Ascending aorta (tissue), 2 donors: ENCODE measurements at regions not wholly inside any gene's neighbourhood (a gene's known extent, or its start where the extent isn't known, plus 50 kb on each side); places are given as distances from the start of the nearest gene placed in this dataset.

Experiments
- DNase-seq, 2 donors: peaks; one replicate each; pipeline ENCODE4 v3.0.0-alpha.2; 2019; ENCODE audit warnings: low spot score in 2 of 2
- H3K27ac ChIP-seq, 2 donors: fragments of 200-600 bp; sonication (generic); one replicate each; pipeline ENCODE4 v1.5.1; 2016 to 2017; ENCODE audit warnings: mild to moderate bottlenecking in 1 of 2
- H3K27me3 ChIP-seq: fragments of 200-600 bp; sonication (generic); one replicate; pipeline ENCODE4 v1.5.1; 2017
- H3K36me3 ChIP-seq, 2 donors: fragments of 200-600 bp; sonication (generic); one replicate each; pipeline ENCODE4 v1.5.1; 2016
- H3K4me1 ChIP-seq, 2 donors: fragments of 200-600 bp; sonication (generic); one replicate each; pipeline ENCODE4 v1.5.1; 2016 to 2017; ENCODE audit warnings: mild to moderate bottlenecking in 1 of 2
- H3K4me3 ChIP-seq, 2 donors: fragments of 200-600 bp; sonication (generic); one replicate each; pipeline ENCODE4 v1.5.1; 2016 to 2017; ENCODE audit warnings: mild to moderate bottlenecking in 1 of 2
- H3K9me3 ChIP-seq, 2 donors: fragments of 200-600 bp; sonication (generic); one replicate each; pipeline ENCODE4 v1.5.1; 2016
- intact Hi-C: fragments of 100-400 bp; cut with DNase I; formaldehyde crosslinking; loops from one replicate; pipeline ENCODE4 v1.15.1; 2023
- TF ChIP-seq, protein P1 (sequence below), 3 experiments: fragments of 200-600 bp in 2 of 3; fragments of 450-650 bp in 1 of 3; sonication (generic) in 2 of 3; IDR thresholded peaks; one replicate each; pipeline ENCODE4 v1.5.1; 2016 to 2019; ENCODE audit warnings: antibody characterized with exemption in 3 of 3, mild to moderate bottlenecking in 1 of 3, moderate library complexity in 1 of 3

- Histone ChIP-seq H3K27ac (no peak overlapping the region), H3K27me3 (no peaks in the 10 kb centered on the region), H3K36me3 (no peaks in the 10 kb centered on the region), H3K4me3 (no peak overlapping the region), H3K9me3 (no peaks in the 10 kb centered on the region), H3K4me1 (no peaks in the 10 kb centered on the region)
- DNase-seq, result peak in 1 of 2 donors; percentile 74
- TF ChIP-seq, protein P1, sequence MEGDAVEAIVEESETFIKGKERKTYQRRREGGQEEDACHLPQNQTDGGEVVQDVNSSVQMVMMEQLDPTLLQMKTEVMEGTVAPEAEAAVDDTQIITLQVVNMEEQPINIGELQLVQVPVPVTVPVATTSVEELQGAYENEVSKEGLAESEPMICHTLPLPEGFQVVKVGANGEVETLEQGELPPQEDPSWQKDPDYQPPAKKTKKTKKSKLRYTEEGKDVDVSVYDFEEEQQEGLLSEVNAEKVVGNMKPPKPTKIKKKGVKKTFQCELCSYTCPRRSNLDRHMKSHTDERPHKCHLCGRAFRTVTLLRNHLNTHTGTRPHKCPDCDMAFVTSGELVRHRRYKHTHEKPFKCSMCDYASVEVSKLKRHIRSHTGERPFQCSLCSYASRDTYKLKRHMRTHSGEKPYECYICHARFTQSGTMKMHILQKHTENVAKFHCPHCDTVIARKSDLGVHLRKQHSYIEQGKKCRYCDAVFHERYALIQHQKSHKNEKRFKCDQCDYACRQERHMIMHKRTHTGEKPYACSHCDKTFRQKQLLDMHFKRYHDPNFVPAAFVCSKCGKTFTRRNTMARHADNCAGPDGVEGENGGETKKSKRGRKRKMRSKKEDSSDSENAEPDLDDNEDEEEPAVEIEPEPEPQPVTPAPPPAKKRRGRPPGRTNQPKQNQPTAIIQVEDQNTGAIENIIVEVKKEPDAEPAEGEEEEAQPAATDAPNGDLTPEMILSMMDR (IDR thresholded peaks at IDR 0.05), result no peak
- intact Hi-C loops, result no loop called here
Measured at GRCh38 chr1:234778221-234779159, 168.5 kb upstream of the IRF2BP2 start.

DNA sequence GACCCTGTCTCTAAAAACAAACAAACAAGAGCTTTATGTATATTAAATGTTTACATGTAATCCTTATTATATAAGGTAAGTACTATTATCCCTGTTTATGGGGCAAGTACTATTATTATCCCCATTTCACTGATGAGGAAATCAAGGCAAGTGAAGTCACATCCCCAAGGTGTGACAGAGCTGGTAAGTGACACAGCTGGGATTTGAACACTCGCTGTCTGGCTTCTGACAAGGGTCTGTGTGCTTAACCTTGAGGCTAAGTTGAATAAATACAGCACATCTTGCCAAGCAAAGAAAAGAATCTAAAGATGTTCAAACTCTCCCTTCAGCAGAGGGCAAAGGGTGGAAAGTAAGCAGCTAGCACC lies 167.9 kb upstream of the IRF2BP2 start:
- DNase-seq, result no peak
- H3K4me3 ChIP-seq, result no peak overlapping the region
- no peak overlapping the region for H3K27ac ChIP-seq
- peaks cover 0 to under 1% of the 10 kb centered on the region in 2 donors for H3K4me1 ChIP-seq
- intact Hi-C loops, result no loop called here
- H3K9me3 ChIP-seq, result no peaks in the 10 kb centered on the region
- H3K27me3 ChIP-seq, result no peaks in the 10 kb centered on the region
- TF ChIP-seq, protein P1 (IDR thresholded peaks at IDR 0.05), result no peak
- H3K36me3 ChIP-seq, result no peaks in the 10 kb centered on the region

DNA sequence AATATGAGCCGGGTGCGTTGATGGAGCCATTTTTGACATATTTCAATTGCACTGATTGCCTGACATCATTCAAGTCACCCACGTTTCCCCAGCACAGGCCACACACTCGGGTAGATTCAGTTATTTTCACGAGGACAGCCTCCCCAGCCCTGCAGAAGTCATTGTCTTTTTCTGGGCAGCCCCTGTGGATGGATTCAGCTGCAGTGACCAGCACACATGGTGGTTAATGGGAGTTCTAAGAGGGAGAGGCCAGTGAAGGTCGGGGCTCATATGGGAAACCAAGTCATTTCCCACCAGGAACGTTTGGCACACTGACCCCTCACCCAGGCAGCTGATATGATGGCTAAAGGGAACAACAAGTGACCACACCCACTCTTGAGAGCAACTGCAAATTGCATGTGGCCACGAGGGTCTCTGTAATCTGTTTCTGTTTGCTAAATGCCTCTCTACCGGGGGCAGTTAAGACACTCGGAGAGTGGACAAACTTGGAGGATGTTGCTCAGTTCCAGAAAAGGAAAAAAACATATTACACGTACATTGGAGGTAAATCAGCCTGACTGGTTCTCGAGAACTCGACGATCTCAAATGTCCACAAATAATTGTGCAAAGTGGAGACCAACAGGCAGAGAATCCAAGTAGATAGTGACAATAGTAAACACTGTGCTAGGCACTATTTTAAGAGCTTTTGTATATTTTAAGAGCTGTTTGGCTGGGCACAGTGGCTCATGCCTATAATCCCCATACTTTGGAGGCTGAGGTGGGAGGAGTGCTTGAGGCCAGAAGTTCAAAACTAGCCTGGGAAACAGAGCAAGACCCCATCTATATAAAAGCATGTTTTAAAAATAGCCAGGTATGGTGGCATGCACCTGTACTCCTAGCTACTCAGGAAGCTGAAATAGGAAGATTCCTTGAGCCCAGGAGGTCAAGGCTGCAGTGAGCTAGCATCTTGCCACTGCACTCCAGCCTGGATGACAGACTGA lies 167.2 kb upstream of the IRF2BP2 start:
- H3K4me1 ChIP-seq, result peaks cover 0 to 4% of the 10 kb centered on the region in 2 donors
- H3K4me3 ChIP-seq, result no peak overlapping the region
- DNase-seq, result peak in 1 of 2 donors; percentile 66
- no peaks in the 10 kb centered on the region for H3K27me3 ChIP-seq
- H3K27ac ChIP-seq, result no peak overlapping the region
- H3K36me3 ChIP-seq, result no peaks in the 10 kb centered on the region
- intact Hi-C loops, result no loop called here
- H3K9me3 ChIP-seq, result no peaks in the 10 kb centered on the region
- TF ChIP-seq, protein P1 (IDR thresholded peaks at IDR 0.05), result no peak

GRCh38 chr1:234776256-234776875 lies 166.4 kb upstream of the IRF2BP2 start:
- no peaks in the 10 kb centered on the region for H3K9me3 ChIP-seq
- intact Hi-C loops, result no loop called here
- no peaks in the 10 kb centered on the region for H3K36me3 ChIP-seq
- H3K4me1 ChIP-seq, result peaks cover 0 to 12% of the 10 kb centered on the region in 2 donors
- TF ChIP-seq, protein P1 (IDR thresholded peaks at IDR 0.05), result no peak
- no peaks in the 10 kb centered on the region for H3K27me3 ChIP-seq
- H3K27ac ChIP-seq, result no peak overlapping the region
- DNase-seq, result peak in 1 of 2 donors; percentile 64
- H3K4me3 ChIP-seq, result no peak overlapping the region

GRCh38 chr1:234775477-234776246 lies 165.7 kb upstream of the IRF2BP2 start:
- no peak for DNase-seq
- Histone ChIP-seq H3K27ac (no peak overlapping the region), H3K4me3 (no peak overlapping the region), H3K9me3 (no peaks in the 10 kb centered on the region), H3K4me1 (peaks cover 0 to 12% of the 10 kb centered on the region in 2 donors), H3K27me3 (no peaks in the 10 kb centered on the region), H3K36me3 (no peaks in the 10 kb centered on the region)
- TF ChIP-seq, protein P1 (IDR thresholded peaks at IDR 0.05), result no peak
- intact Hi-C loops, result no loop called here
